IMR-90 (cell line): ENCODE measurements at regions not wholly inside any gene's neighbourhood (a gene's known extent, or its start where the extent isn't known, plus 50 kb on each side); places are given as distances from the start of the nearest gene placed in this dataset.

Source experiments
- CEBPB ChIP-seq: IDR thresholded peaks from 2 replicates; pipeline ENCODE4 v1.6.1; 2012; ENCODE audit warnings: low read depth, low read length, improper control_type of control experiment
- CTCF ChIP-seq: conservative IDR thresholded peaks from 2 replicates; pipeline ENCODE4 v1.5.1; 2012; ENCODE audit warnings: mild to moderate bottlenecking, low read depth, low read length, improper control_type of control experiment
- FOS ChIP-seq: fragments of 150-350 bp; IDR thresholded peaks from 2 replicates; pipeline ENCODE4 v1.6.1; 2016; ENCODE audit warnings: low read depth, low read length
- MAFK ChIP-seq: IDR thresholded peaks from 2 replicates; pipeline ENCODE4 v1.6.1; 2012; ENCODE audit warnings: low read depth, low read length, improper control_type of control experiment
- MAZ ChIP-seq: IDR thresholded peaks from 2 replicates; pipeline ENCODE4 v1.6.1; 2012; ENCODE audit warnings: low read depth, mild to moderate bottlenecking, low read length, improper control_type of control experiment, moderate library complexity, borderline replicate concordance
- MXI1 ChIP-seq: IDR thresholded peaks from 2 replicates; pipeline ENCODE4 v1.6.1; 2012; ENCODE audit warnings: low read depth, mild to moderate bottlenecking, low read length, moderate library complexity, borderline replicate concordance
- POLR2A ChIP-seq: IDR thresholded peaks from 2 replicates; pipeline ENCODE4 v1.6.1; 2012; ENCODE audit warnings: mild to moderate bottlenecking, low read depth, low read length
- RAD21 ChIP-seq: IDR thresholded peaks from 2 replicates; pipeline ENCODE4 v1.6.1; 2012; ENCODE audit warnings: low read length, improper control_type of control experiment
- RFX5 ChIP-seq: IDR thresholded peaks from 2 replicates; pipeline ENCODE4 v1.8.0; 2012; ENCODE audit warnings: low read depth, mild to moderate bottlenecking, low read length, moderate library complexity
- SMC3 ChIP-seq: fragments of 150-350 bp; IDR thresholded peaks from 2 replicates; pipeline ENCODE4 v1.6.1; 2016; ENCODE audit warnings: low read depth, mild to moderate bottlenecking, antibody characterized with exemption, low read length, moderate library complexity

DNA sequence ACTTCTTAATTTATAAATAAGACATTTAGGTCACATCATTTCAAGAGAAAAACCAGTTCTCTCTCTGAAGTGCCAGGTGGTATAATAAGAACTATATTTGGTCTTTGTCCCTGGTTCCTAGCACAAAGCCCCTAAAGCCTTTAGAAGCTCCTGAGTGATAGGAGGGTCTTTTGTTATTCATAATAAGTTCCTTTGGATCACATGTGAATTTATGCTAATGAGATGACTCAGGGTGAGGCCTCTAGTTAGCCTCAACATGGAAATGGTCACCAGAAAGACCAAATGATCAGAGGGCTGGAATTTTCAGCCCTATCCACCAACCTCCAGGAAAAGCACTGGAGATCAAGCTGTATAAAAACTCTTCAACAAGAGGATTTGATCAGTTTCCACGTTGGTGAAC lies 68.1 kb upstream of the BLTP1 start:
- TF ChIP-seq CTCF: no peak
- no peak for TF ChIP-seq POLR2A
- no peak for TF ChIP-seq MAFK
- TF ChIP-seq RFX5: no peak
- TF ChIP-seq RAD21: no peak
- TF ChIP-seq FOS: no peak
- TF ChIP-seq CEBPB: no peak
- TF ChIP-seq MAZ: no peak
- no peak for TF ChIP-seq MXI1
- TF ChIP-seq SMC3: no peak
